OCI-LY7 (cell line): ENCODE measurements at regions not wholly inside any gene's neighbourhood (a gene's known extent, or its start where the extent isn't known, plus 50 kb on each side); places are given as distances from the start of the nearest gene placed in this dataset.

ENCODE experiments used
- BruUV-seq: library from RNA; stranded (reverse); fragments of 400-500 nt; replicated peaks from 2 replicates; lab custom pipeline; 2021; lab: Mats Ljungman, UMichigan
- CTCF ChIA-PET: fragments of 300-600 bp; sonication (Branson Sonifier 250); formaldehyde crosslinking; loops from one replicate; lab custom pipeline; 2022; ENCODE audit warnings: antibody characterized with exemption; ENCODE audit not compliant: unreplicated experiment; lab: Charles Lee
- POLR2A ChIA-PET: fragments of 300-600 bp; sonication (Branson Sonifier 250); formaldehyde crosslinking; loops from one replicate; lab custom pipeline; 2022; ENCODE audit warnings: antibody characterized with exemption; lab: Charles Lee
- DNase-seq: peaks from one replicate; pipeline ENCODE4 v3.0.0-alpha.2; 2015; ENCODE audit warnings: low spot score
- H2AFZ ChIP-seq: fragments of 200-600 bp; sonication (generic), shearing (Covaris generic); 2 replicates; pipeline ENCODE4 v1.6.1; 2014; ENCODE audit warnings: mild to moderate bottlenecking, antibody characterized with exemption, low read length, moderate library complexity
- H3K27ac ChIP-seq: fragments of 200-600 bp; sonication (generic); 2 replicates; pipeline ENCODE4 v1.5.1; 2014; ENCODE audit warnings: mixed run types, low read depth, mild to moderate bottlenecking, moderate library complexity, low read length, inconsistent platforms; ENCODE audit not compliant: poor library complexity, severe bottlenecking
- H3K36me3 ChIP-seq: fragments of 200-600 bp; sonication (generic); 2 replicates; pipeline ENCODE4 v1.6.1; 2014; ENCODE audit warnings: mild to moderate bottlenecking, antibody characterized with exemption, low read length, moderate library complexity, mixed read lengths; ENCODE audit not compliant: insufficient read depth
- H3K4me1 ChIP-seq: fragments of 200-600 bp; sonication (generic); 2 replicates; pipeline ENCODE4 v1.5.1; 2014; ENCODE audit warnings: mild to moderate bottlenecking, low read length; ENCODE audit not compliant: insufficient read depth, poor library complexity, severe bottlenecking
- H3K4me2 ChIP-seq: fragments of 200-600 bp; sonication (generic); 2 replicates; pipeline ENCODE4 v1.6.1; 2014; ENCODE audit warnings: mild to moderate bottlenecking, low read length
- H3K4me3 ChIP-seq: fragments of 200-600 bp; sonication (generic); 2 replicates; pipeline ENCODE4 v1.5.1; 2014; ENCODE audit warnings: mild to moderate bottlenecking, low read depth, low read length; ENCODE audit not compliant: poor library complexity, severe bottlenecking
- H3K79me2 ChIP-seq: fragments of 200-600 bp; sonication (generic); 2 replicates; pipeline ENCODE4 v1.6.1; 2016; ENCODE audit warnings: low read depth, mild to moderate bottlenecking, low read length, moderate library complexity, mixed read lengths; ENCODE audit not compliant: insufficient read depth
- H3K9me2 ChIP-seq: fragments of 200-600 bp; sonication (generic); 2 replicates; pipeline ENCODE4 v1.6.1; 2016; ENCODE audit warnings: mild to moderate bottlenecking, low read length, mixed read lengths; ENCODE audit not compliant: insufficient read depth
- H3K9me3 ChIP-seq: fragments of 200-600 bp; sonication (generic); 2 replicates; pipeline ENCODE4 v1.6.1; 2014; ENCODE audit warnings: mild to moderate bottlenecking, mixed run types, low read length, mixed read lengths
- H4K20me1 ChIP-seq: fragments of 200-600 bp; sonication (generic); 2 replicates; pipeline ENCODE4 v1.6.1; 2014; ENCODE audit warnings: mild to moderate bottlenecking, antibody characterized with exemption, low read length, moderate library complexity, mixed read lengths; ENCODE audit not compliant: insufficient read depth
- CTCF ChIP-seq: fragments of 200-600 bp; sonication (generic); conservative IDR thresholded peaks from 2 replicates; pipeline ENCODE4 v1.5.1; 2014; ENCODE audit warnings: mild to moderate bottlenecking, antibody characterized with exemption, low read length, moderate library complexity, mixed read lengths
- EZH2phosphoT487 ChIP-seq: fragments of 200-600 bp; sonication (generic); IDR thresholded peaks from 2 replicates; pipeline ENCODE4 v1.6.1; 2018; ENCODE audit warnings: low read depth, borderline replicate concordance, mild to moderate bottlenecking, mixed run types, antibody characterized with exemption, low read length, moderate library complexity, mixed read lengths
- intact Hi-C: fragments of 100-400 bp; cut with micrococcal nuclease; formaldehyde crosslinking; loops from one replicate; pipeline ENCODE4 v1.10.0; 2022; ENCODE audit not compliant: unreplicated experiment

- intact Hi-C loops: no loop called here
- Histone ChIP-seq H3K4me3 (no peak overlapping the region), H4K20me1 (no peaks in the 10 kb centered on the region), H3K4me1 (no peaks in the 10 kb centered on the region), H2AFZ (no peak overlapping the region), H3K27ac (no peak overlapping the region), H3K9me3 (no peaks in the 10 kb centered on the region), H3K4me2 (no peak overlapping the region), H3K9me2 (no peaks in the 10 kb centered on the region), H3K36me3 (no peaks in the 10 kb centered on the region), H3K79me2 (no peaks in the 10 kb centered on the region)
- TF ChIP-seq CTCF (no peak), EZH2phosphoT487 (no peak)
- ChIA-PET POLR2A (no interaction called here), CTCF (no interaction called here)
- no peak for DNase-seq
- no TSS peak for BruUV-seq
These were observed 148.6 kb upstream of the PLPPR1 start for GRCh38 chr9:100879884-100880283.

- Histone ChIP-seq H3K27ac (no peak overlapping the region), H2AFZ (no peak overlapping the region), H4K20me1 (no peaks in the 10 kb centered on the region), H3K79me2 (no peaks in the 10 kb centered on the region), H3K9me3 (no peaks in the 10 kb centered on the region), H3K4me1 (no peaks in the 10 kb centered on the region), H3K9me2 (no peaks in the 10 kb centered on the region), H3K4me2 (no peak overlapping the region), H3K36me3 (no peaks in the 10 kb centered on the region), H3K4me3 (no peak overlapping the region)
- no peak for DNase-seq
- POLR2A ChIA-PET: no interaction called here
- TF ChIP-seq CTCF: no peak
- TF ChIP-seq EZH2phosphoT487: no peak
- intact Hi-C loops: no loop called here
- CTCF ChIA-PET: no interaction called here
- BruUV-seq: no TSS peak
These were observed 148.2 kb upstream of the PLPPR1 start for GRCh38 chr9:100880284-100880683.

GRCh38 chr9:100884518-100884917, 144.0 kb upstream of the PLPPR1 start:
- Histone ChIP-seq H3K4me3 (no peak overlapping the region), H3K9me3 (no peaks in the 10 kb centered on the region), H3K36me3 (no peaks in the 10 kb centered on the region), H3K4me2 (no peak overlapping the region), H3K4me1 (no peaks in the 10 kb centered on the region), H3K79me2 (no peaks in the 10 kb centered on the region), H4K20me1 (no peaks in the 10 kb centered on the region), H3K9me2 (no peaks in the 10 kb centered on the region), H3K27ac (no peak overlapping the region), H2AFZ (no peak overlapping the region)
- BruUV-seq: no TSS peak
- no peak for DNase-seq
- intact Hi-C loops: no loop called here
- TF ChIP-seq CTCF (no peak), EZH2phosphoT487 (no peak)
- POLR2A ChIA-PET: no interaction called here
- CTCF ChIA-PET: no interaction called here
